ENCODE measurements at regions not wholly inside any gene's neighbourhood (a gene's known extent, or its start where the extent isn't known, plus 50 kb on each side); places are given as distances from the start of the nearest gene placed in this dataset.

DNA sequence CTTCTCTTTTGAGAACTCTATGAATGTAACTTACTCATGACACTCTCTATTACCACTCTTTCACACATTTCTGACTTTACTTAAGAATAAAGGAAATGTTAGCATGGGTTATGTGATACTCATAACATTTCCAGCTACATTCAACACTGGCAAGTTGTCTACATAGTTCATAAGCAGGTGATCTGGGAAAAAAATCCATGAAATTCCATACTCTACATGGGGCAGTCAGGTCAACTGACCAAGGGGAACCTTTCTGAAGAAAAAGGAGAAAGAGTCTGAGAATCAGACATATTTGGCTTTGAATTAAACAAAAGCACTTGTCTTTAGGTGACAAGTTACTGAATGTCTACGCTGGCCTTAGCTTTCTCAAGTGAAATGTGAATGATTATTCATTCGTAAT is 329.1 kb upstream of the ROBO1 start:
- TF ChIP-seq, protein P1, sequence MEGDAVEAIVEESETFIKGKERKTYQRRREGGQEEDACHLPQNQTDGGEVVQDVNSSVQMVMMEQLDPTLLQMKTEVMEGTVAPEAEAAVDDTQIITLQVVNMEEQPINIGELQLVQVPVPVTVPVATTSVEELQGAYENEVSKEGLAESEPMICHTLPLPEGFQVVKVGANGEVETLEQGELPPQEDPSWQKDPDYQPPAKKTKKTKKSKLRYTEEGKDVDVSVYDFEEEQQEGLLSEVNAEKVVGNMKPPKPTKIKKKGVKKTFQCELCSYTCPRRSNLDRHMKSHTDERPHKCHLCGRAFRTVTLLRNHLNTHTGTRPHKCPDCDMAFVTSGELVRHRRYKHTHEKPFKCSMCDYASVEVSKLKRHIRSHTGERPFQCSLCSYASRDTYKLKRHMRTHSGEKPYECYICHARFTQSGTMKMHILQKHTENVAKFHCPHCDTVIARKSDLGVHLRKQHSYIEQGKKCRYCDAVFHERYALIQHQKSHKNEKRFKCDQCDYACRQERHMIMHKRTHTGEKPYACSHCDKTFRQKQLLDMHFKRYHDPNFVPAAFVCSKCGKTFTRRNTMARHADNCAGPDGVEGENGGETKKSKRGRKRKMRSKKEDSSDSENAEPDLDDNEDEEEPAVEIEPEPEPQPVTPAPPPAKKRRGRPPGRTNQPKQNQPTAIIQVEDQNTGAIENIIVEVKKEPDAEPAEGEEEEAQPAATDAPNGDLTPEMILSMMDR (IDR thresholded peaks at IDR 0.05; ENCODE audit: insufficient read depth, missing control alignments) = no peak
- FAIRE-seq = no peak

GRCh38 chr3:80094589-80094988 is 326.8 kb upstream of the ROBO1 start:
- TF ChIP-seq, protein P1 (IDR thresholded peaks at IDR 0.05; ENCODE audit: insufficient read depth, missing control alignments) = no peak
- FAIRE-seq = no peak
- DNase-seq (ENCODE audit: insufficient read length, low spot score) = no peak

More for the DNA sequence above, 329.1 kb upstream of the ROBO1 start:
- no peak for DNase-seq (ENCODE audit: insufficient read length, low spot score)

GRCh38 chr3:80087767-80088166 is 320.0 kb upstream of the ROBO1 start:
- DNase-seq (ENCODE audit: insufficient read length, low spot score) (no peak), FAIRE-seq (no peak)
- TF ChIP-seq, protein P1 (IDR thresholded peaks at IDR 0.05; ENCODE audit: insufficient read depth, missing control alignments) = no peak

DNA sequence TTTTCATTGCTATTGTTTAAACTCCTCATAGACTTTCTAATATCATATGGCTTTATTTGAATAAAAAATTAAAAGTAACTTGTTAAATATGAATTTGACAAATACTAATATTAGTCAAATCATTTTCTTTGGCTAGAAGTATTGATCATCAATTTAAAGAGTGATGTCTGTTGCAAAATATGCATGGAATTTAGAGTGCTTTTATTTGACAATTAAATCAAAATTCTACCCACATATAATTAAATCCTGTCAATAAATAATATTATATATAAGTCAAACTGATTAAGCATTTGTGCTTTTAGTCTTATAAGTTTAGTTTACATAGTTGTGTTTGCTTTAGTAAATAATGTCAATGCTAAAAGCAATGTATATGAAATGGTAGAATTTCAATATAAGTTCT is 318.6 kb upstream of the ROBO1 start:
- TF ChIP-seq, protein P1 (IDR thresholded peaks at IDR 0.05; ENCODE audit: insufficient read depth, missing control alignments) = no peak

DNA sequence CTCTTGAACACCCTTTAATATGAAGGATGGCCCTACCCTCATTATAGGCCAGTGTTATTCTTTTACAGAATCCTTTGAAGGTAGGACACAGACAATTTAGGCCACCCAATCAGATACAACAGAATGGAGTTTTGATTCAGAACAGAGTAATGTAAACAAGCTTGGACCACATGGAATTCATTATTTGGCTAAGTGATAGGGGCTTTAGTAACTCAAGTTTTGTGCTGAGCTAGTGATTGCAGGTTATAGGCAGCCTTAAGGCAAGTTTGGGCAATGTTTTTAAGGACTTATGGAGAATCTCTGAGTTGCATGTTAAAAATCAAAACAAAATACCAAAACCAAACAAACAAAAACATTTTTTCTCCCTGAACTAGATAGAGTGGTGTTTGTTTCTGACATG is 312.1 kb upstream of the ROBO1 start:
- no peak for DNase-seq (ENCODE audit: insufficient read length, low spot score)
- no peak for FAIRE-seq
- TF ChIP-seq, protein P1 (IDR thresholded peaks at IDR 0.05; ENCODE audit: insufficient read depth, missing control alignments) = no peak

More for the DNA sequence above, 318.6 kb upstream of the ROBO1 start:
- DNase-seq (ENCODE audit: insufficient read length, low spot score) (no peak), FAIRE-seq (no peak)

DNA sequence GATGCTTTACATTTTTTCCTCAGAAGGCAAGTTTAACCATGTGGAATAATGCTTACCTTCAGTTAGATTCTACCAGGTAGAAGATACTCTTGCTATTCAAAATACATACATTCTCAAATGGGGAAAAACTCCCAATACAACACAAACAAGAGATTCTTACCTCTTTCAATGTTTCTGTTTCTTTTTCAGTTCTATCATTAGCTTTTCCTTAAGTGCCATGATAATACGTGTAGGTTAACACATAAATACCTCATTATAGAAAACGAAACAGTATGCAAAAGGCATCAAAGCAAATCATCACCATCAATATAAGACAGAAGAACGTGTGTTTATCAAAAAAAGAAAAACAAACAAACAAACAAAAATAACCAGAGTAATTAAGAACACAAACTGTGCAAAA is 300.7 kb upstream of the ROBO1 start:
- TF ChIP-seq, protein P1 (IDR thresholded peaks at IDR 0.05; ENCODE audit: insufficient read depth, missing control alignments) = no peak
- no peak for FAIRE-seq
- no peak for DNase-seq (ENCODE audit: insufficient read length, low spot score)

GRCh38 chr3:80063535-80063934 is 295.7 kb upstream of the ROBO1 start:
- DNase-seq (ENCODE audit: insufficient read length, low spot score) (no peak), FAIRE-seq (no peak)
- TF ChIP-seq, protein P1 (IDR thresholded peaks at IDR 0.05; ENCODE audit: insufficient read depth, missing control alignments) = no peak
